ENCODE measurements at regions not wholly inside any gene's neighbourhood (a gene's known extent, or its start where the extent isn't known, plus 50 kb on each side); places are given as distances from the start of the nearest gene placed in this dataset.

GRCh38 chr7:106763717-106764116 is 101.4 kb upstream of the PIK3CG start:
- no peaks in the 10 kb centered on the region for H3K9me3 ChIP-seq
- H3K27ac ChIP-seq: no peak overlapping the region
- DNase-seq (ENCODE audit: low spot score in 2 of 2): no peak
- H3K4me3 ChIP-seq: no peak overlapping the region
- peaks cover 0 to 7% (median 2%) of the 10 kb centered on the region in 4 donors for H3K4me1 ChIP-seq
- WGBS, 2 donors: 65 to 78% methylated on average over 2 of the region's 2 CpGs
- TF ChIP-seq EP300 (IDR thresholded peaks at IDR 0.05) (no peak), POLR2A (IDR thresholded peaks at IDR 0.05) (no peak)
- TF ChIP-seq, protein P1, sequence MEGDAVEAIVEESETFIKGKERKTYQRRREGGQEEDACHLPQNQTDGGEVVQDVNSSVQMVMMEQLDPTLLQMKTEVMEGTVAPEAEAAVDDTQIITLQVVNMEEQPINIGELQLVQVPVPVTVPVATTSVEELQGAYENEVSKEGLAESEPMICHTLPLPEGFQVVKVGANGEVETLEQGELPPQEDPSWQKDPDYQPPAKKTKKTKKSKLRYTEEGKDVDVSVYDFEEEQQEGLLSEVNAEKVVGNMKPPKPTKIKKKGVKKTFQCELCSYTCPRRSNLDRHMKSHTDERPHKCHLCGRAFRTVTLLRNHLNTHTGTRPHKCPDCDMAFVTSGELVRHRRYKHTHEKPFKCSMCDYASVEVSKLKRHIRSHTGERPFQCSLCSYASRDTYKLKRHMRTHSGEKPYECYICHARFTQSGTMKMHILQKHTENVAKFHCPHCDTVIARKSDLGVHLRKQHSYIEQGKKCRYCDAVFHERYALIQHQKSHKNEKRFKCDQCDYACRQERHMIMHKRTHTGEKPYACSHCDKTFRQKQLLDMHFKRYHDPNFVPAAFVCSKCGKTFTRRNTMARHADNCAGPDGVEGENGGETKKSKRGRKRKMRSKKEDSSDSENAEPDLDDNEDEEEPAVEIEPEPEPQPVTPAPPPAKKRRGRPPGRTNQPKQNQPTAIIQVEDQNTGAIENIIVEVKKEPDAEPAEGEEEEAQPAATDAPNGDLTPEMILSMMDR (IDR thresholded peaks at IDR 0.05): no peak
- H3K36me3 ChIP-seq: no peaks in the 10 kb centered on the region
- H3K27me3 ChIP-seq: no peaks in the 10 kb centered on the region

DNA sequence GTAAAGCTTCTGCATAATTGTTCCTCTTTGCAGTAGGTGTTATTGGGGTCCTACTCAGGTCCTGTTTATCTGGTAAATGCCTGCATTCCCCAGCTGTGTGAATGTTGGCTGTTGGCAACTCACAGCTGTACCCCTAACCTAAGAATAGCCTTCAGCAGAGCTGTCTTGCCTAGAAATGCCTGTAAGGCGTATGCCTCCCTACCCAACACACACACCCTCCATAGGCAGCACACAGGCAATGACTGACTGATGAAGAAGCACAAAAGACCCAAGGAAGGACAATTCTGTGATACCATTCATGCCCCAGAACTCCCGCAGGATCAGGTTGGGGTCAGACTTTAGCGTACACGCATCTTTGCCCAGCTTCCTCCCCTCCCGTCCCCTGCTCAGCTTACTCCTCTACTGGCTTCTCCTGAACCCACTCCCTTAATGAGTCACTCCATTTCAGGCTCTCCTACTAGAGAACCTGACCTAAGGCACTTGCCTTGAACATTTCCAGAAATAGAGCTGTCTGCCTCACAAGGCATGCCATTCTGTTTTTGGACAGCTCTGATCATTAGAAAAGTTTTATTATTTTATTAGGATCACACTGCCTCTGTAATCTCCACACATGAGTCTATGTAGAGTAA is 99.2 kb upstream of the PIK3CG start:
- 73 to 81% methylated on average over 5 of the region's 5 CpGs for WGBS, 2 donors
- H3K9me3 ChIP-seq: no peaks in the 10 kb centered on the region
- no peak overlapping the region for H3K27ac ChIP-seq
- no peaks in the 10 kb centered on the region for H3K36me3 ChIP-seq
- no peak for DNase-seq (ENCODE audit: low spot score in 2 of 2)
- H3K27me3 ChIP-seq: no peaks in the 10 kb centered on the region
- H3K4me1 ChIP-seq: peaks cover 0 to 7% (median 2%) of the 10 kb centered on the region in 4 donors
- H3K4me3 ChIP-seq: no peak overlapping the region
- TF ChIP-seq, protein P1 (IDR thresholded peaks at IDR 0.05): no peak
- TF ChIP-seq POLR2A (IDR thresholded peaks at IDR 0.05): no peak
- no peak for TF ChIP-seq EP300 (IDR thresholded peaks at IDR 0.05)

GRCh38 chr7:106766551-106766950 is 98.5 kb upstream of the PIK3CG start:
- Histone ChIP-seq H3K4me1 (peaks cover 0 to 7% (median 2%) of the 10 kb centered on the region in 4 donors), H3K27ac (no peak overlapping the region), H3K9me3 (no peaks in the 10 kb centered on the region), H3K27me3 (no peaks in the 10 kb centered on the region), H3K4me3 (no peak overlapping the region), H3K36me3 (no peaks in the 10 kb centered on the region)
- TF ChIP-seq EP300 (IDR thresholded peaks at IDR 0.05) (no peak), POLR2A (IDR thresholded peaks at IDR 0.05) (no peak)
- TF ChIP-seq, protein P1 (IDR thresholded peaks at IDR 0.05): no peak
- 68 to 75% methylated on average over 2 of the region's 2 CpGs for WGBS, 2 donors
- DNase-seq (ENCODE audit: low spot score in 2 of 2): no peak

GRCh38 chr7:106767078-106767477 is 98.0 kb upstream of the PIK3CG start:
- Histone ChIP-seq H3K4me3 (no peak overlapping the region), H3K27me3 (no peaks in the 10 kb centered on the region), H3K27ac (no peak overlapping the region), H3K36me3 (no peaks in the 10 kb centered on the region), H3K9me3 (no peaks in the 10 kb centered on the region), H3K4me1 (peaks cover 0 to 7% (median 2%) of the 10 kb centered on the region in 4 donors)
- TF ChIP-seq EP300 (IDR thresholded peaks at IDR 0.05) (no peak), POLR2A (IDR thresholded peaks at IDR 0.05) (no peak)
- TF ChIP-seq, protein P1 (IDR thresholded peaks at IDR 0.05): no peak
- DNase-seq (ENCODE audit: low spot score in 2 of 2): no peak
- 76 to 79% methylated on average over 3 of the region's 3 CpGs for WGBS, 2 donors

DNA sequence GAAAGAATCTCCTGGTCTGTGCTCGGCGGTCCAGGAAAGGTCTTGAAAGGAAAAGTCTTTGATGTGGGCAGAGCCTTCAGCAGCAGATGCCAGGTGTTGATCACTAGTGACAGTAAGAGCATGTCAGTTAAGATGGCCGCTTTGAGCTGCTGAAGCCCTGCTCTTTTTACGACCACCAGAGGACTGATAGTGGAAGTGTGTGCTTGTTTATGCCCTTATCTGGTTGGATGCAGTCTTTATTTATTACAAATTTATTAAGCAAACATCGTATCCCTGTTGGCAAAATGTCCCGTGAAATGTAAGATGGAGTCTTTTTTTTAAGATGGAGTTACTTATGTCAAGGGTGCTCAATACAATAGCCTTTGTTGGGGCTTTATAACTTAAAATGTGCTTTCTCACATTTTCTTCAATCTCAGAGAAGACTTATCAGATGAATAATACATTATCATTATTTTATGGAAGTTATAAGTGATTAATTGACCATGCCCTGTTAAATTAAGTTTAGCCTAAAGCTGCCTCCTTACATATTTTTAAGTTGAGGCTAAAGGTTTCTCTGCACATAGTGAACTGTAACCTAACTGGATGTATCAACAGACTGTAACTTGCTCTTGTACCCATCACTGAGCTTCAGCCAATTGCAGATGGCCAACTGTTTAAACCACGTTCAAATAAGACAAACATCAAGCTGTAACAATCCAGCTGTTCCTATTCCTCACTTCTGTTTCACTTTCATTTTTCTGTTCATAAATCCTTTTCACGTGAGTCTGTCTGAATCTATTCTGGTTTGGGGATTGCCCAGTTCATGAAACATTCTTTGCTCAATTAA is 97.4 kb upstream of the PIK3CG start:
- peak overlapping the region in 2 of 4 donors; percentile 19 to 21 for H3K4me3 ChIP-seq
- no peak overlapping the region for H3K27ac ChIP-seq
- no peak for DNase-seq (ENCODE audit: low spot score in 2 of 2)
- H3K27me3 ChIP-seq: no peaks in the 10 kb centered on the region
- no peak for TF ChIP-seq EP300 (IDR thresholded peaks at IDR 0.05)
- TF ChIP-seq, protein P1 (IDR thresholded peaks at IDR 0.05): no peak
- TF ChIP-seq POLR2A (IDR thresholded peaks at IDR 0.05): no peak
- no peaks in the 10 kb centered on the region for H3K36me3 ChIP-seq
- 57 to 58% methylated on average over 8 of the region's 8 CpGs for WGBS, 2 donors
- H3K4me1 ChIP-seq: peaks cover 0 to 7% (median 2%) of the 10 kb centered on the region in 4 donors
- H3K9me3 ChIP-seq: no peaks in the 10 kb centered on the region

Measured in tibial nerve (tissue), 4 donors.